ENCODE measurements at regions not wholly inside any gene's neighbourhood (a gene's known extent, or its start where the extent isn't known, plus 50 kb on each side); places are given as distances from the start of the nearest gene placed in this dataset.
"Not testable (repeated sequence)": the region's sequence is repeated elsewhere in the genome, so short reads cannot be mapped to it uniquely, and the experiment has no call there.

- H3K27me3 Mint-ChIP-seq (ENCODE audit: low read depth): no peaks in the 10 kb centered on the region
- no peaks in the 10 kb centered on the region for H3K9me3 Mint-ChIP-seq (ENCODE audit: low read depth)
- H3K4me1 Mint-ChIP-seq (ENCODE audit: low read depth): peaks cover 16% of the 10 kb centered on the region
- no peaks in the 10 kb centered on the region for H3K36me3 Mint-ChIP-seq (ENCODE audit: low read depth)
- no peak for DNase-seq (ENCODE audit: low spot score)
- no peak overlapping the region for H3K27ac Mint-ChIP-seq (ENCODE audit: unreplicated experiment)
- H3K4me3 Mint-ChIP-seq (ENCODE audit: unreplicated experiment): no peak overlapping the region
- no peak for TF ChIP-seq CTCF (IDR thresholded peaks at IDR 0.05)
Measured at GRCh38 chr5:117732264-117732663, 1157.6 kb upstream of the SEMA6A start.

DNA sequence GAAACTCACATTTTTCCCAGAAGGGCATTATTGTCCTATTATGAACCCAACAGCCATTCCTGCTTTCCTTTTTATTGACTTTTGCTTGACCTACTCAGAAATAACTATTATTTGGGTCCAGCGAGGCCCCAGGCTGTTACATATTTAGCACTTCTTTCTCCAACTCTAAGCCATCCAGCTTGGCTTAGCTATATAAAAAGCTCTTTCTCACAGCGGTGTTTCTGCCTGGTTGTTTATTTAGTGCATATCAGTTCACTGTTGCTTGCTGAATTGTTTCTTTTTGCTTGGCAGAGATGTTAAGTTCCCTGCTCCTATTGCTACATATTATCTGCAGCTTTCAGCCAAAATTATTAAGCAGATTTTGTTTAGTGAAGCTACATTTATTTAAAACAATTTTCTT, 1156.8 kb upstream of the SEMA6A start:
- no peaks in the 10 kb centered on the region for H3K9me3 Mint-ChIP-seq (ENCODE audit: low read depth)
- no peak overlapping the region for H3K4me3 Mint-ChIP-seq (ENCODE audit: unreplicated experiment)
- no peak for TF ChIP-seq CTCF (IDR thresholded peaks at IDR 0.05)
- H3K27me3 Mint-ChIP-seq (ENCODE audit: low read depth): no peaks in the 10 kb centered on the region
- DNase-seq (ENCODE audit: low spot score): no peak
- peaks cover 16% of the 10 kb centered on the region for H3K4me1 Mint-ChIP-seq (ENCODE audit: low read depth)
- H3K36me3 Mint-ChIP-seq (ENCODE audit: low read depth): no peaks in the 10 kb centered on the region
- H3K27ac Mint-ChIP-seq (ENCODE audit: unreplicated experiment): no peak overlapping the region

- H3K4me3 Mint-ChIP-seq (ENCODE audit: unreplicated experiment); H3K4me1 Mint-ChIP-seq (ENCODE audit: low read depth); H3K36me3 Mint-ChIP-seq (ENCODE audit: low read depth); H3K27ac Mint-ChIP-seq (ENCODE audit: unreplicated experiment); DNase-seq (ENCODE audit: low spot score); H3K27me3 Mint-ChIP-seq (ENCODE audit: low read depth): not testable (repeated sequence)
- peaks cover 19% of the 10 kb centered on the region for H3K9me3 Mint-ChIP-seq (ENCODE audit: low read depth)
Measured at GRCh38 chr5:117720784-117721183, 1146.2 kb upstream of the SEMA6A start.

- no peak for DNase-seq (ENCODE audit: low spot score)
- H3K4me3 Mint-ChIP-seq (ENCODE audit: unreplicated experiment): no peak overlapping the region
- TF ChIP-seq CTCF (IDR thresholded peaks at IDR 0.05): no peak
- no peak overlapping the region for H3K27ac Mint-ChIP-seq (ENCODE audit: unreplicated experiment)
- H3K9me3 Mint-ChIP-seq (ENCODE audit: low read depth): peaks cover 29% of the 10 kb centered on the region
- H3K36me3 Mint-ChIP-seq (ENCODE audit: low read depth): peaks cover 5% of the 10 kb centered on the region
- no peaks in the 10 kb centered on the region for H3K4me1 Mint-ChIP-seq (ENCODE audit: low read depth)
- H3K27me3 Mint-ChIP-seq (ENCODE audit: low read depth): no peaks in the 10 kb centered on the region
Measured at GRCh38 chr5:117719413-117719812, 1144.8 kb upstream of the SEMA6A start.

DNA sequence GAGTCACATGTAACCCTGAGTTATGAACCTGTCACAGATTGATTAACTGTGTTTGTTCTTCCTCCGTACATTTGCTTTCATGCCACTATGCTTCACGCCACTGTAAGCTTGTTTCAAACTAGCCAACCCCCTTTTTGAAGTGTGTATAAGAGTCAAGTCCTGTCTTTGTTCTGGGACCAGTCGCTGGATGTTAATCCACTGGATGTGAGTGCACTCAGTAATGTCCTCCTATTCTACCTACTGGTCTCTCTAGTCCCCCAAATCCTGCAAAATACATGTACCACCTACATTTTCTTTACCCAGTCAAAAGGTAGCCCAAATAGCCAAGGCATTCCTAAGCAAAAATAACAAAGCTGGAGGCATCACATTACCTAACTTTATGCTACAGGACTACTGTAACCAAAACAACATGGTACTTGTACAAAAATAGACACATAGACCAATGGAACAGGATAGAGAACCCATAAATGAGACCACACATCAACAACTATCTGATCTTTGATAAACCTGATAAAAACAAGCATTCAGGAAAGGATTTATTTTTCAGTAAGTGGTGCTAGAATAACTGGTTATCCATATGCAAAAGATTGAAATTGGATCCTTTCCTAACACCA, 1139.1 kb upstream of the SEMA6A start:
- Mint-ChIP-seq H3K36me3 (ENCODE audit: low read depth) (peaks cover 19% of the 10 kb centered on the region), H3K9me3 (ENCODE audit: low read depth) (peaks cover 50% of the 10 kb centered on the region), H3K4me1 (ENCODE audit: low read depth) (no peaks in the 10 kb centered on the region)

More for the DNA sequence above, 1139.1 kb upstream of the SEMA6A start:
- DNase-seq (ENCODE audit: low spot score): no peak
- Mint-ChIP-seq H3K27ac (ENCODE audit: unreplicated experiment) (no peak overlapping the region), H3K27me3 (ENCODE audit: low read depth) (no peaks in the 10 kb centered on the region), H3K4me3 (ENCODE audit: unreplicated experiment) (no peak overlapping the region)
- no peak for TF ChIP-seq CTCF (IDR thresholded peaks at IDR 0.05)
